ENCODE measurements at regions not wholly inside any gene's neighbourhood (a gene's known extent, or its start where the extent isn't known, plus 50 kb on each side); places are given as distances from the start of the nearest gene placed in this dataset.

DNA sequence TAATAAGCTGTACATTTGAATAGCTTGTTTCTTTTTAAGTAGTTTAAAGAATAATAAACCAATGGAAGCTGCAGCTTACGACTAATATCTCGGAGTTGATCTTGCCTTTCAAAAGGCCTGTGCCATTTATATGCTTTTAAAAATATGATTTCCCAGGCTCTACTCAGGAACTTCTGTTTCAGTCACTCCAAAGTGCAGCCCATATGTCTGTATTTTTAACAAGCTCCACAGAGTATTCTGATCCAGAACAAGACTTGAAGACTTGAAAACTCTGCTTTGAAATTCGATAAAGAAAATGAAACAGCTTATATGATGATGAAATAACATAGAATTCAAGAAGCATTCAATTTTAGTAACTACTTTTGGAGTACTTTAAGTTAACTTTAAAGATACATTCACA lies 79.1 kb upstream of the PLPPR4 start:
- TF ChIP-seq EZH2 (optimal IDR thresholded peaks at IDR 0.05; ENCODE audit: low read depth, low read length): no peak
- TF ChIP-seq, protein P1, sequence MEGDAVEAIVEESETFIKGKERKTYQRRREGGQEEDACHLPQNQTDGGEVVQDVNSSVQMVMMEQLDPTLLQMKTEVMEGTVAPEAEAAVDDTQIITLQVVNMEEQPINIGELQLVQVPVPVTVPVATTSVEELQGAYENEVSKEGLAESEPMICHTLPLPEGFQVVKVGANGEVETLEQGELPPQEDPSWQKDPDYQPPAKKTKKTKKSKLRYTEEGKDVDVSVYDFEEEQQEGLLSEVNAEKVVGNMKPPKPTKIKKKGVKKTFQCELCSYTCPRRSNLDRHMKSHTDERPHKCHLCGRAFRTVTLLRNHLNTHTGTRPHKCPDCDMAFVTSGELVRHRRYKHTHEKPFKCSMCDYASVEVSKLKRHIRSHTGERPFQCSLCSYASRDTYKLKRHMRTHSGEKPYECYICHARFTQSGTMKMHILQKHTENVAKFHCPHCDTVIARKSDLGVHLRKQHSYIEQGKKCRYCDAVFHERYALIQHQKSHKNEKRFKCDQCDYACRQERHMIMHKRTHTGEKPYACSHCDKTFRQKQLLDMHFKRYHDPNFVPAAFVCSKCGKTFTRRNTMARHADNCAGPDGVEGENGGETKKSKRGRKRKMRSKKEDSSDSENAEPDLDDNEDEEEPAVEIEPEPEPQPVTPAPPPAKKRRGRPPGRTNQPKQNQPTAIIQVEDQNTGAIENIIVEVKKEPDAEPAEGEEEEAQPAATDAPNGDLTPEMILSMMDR (IDR thresholded peaks at IDR 0.05; ENCODE audit: low read length): no peak
- no peak for TF ChIP-seq EZH2phosphoT487 (IDR thresholded peaks at IDR 0.05; ENCODE audit: low read length)
- Histone ChIP-seq H3K9me2 (replicated peaks; ENCODE audit: insufficient read depth, low read length) (no peaks in the 10 kb centered on the region), H3K4me2 (ENCODE audit: low read depth, low read length) (no peak overlapping the region), H3K36me3 (replicated peaks; ENCODE audit: insufficient read depth, low read length) (no peaks in the 10 kb centered on the region), H3K79me2 (ENCODE audit: low read length) (no peaks in the 10 kb centered on the region), H2AFZ (ENCODE audit: low read length) (no peak overlapping the region), H3K9me3 (replicated peaks; ENCODE audit: insufficient read depth, low read length) (no peaks in the 10 kb centered on the region), H4K20me1 (ENCODE audit: insufficient read depth, low read length) (no peaks in the 10 kb centered on the region), H3F3A (ENCODE audit: insufficient read depth, low read length) (no peaks in the 10 kb centered on the region), H3K27ac (ENCODE audit: low read length) (no peak overlapping the region), H3K9ac (ENCODE audit: low read length) (no peak overlapping the region), H3K4me3 (ENCODE audit: low read length) (no peak overlapping the region), H3K27me3 (replicated peaks; ENCODE audit: insufficient read depth, low read length) (no peaks in the 10 kb centered on the region), H3K4me1 (ENCODE audit: low read length) (no peaks in the 10 kb centered on the region)
- DNase-seq: no peak

DNA sequence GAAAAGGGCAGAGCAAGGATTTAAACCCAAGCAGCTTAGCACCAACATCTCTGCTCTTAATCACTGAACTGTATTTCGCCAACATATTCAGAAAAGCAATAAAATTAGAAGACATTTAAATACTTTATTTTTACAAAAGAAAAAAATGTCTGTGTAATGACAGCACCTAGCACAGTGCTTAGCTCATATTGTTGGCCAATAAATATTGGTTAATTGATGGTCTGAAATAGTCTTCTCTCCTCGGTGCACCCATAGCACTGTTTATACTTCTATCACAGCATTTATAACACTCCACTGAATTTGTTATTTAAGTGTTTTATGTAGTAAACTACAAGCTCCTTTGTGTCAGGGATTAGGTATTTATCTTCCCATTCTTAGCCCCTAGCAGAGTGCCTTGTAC lies 70.9 kb upstream of the PLPPR4 start:
- Histone ChIP-seq H3K4me3 (ENCODE audit: low read length) (no peak overlapping the region), H3K9me3 (replicated peaks; ENCODE audit: insufficient read depth, low read length) (no peaks in the 10 kb centered on the region), H3K27ac (ENCODE audit: low read length) (no peak overlapping the region), H3K36me3 (replicated peaks; ENCODE audit: insufficient read depth, low read length) (no peaks in the 10 kb centered on the region), H3K9ac (ENCODE audit: low read length) (no peak overlapping the region), H3K9me2 (replicated peaks; ENCODE audit: insufficient read depth, low read length) (no peaks in the 10 kb centered on the region), H2AFZ (ENCODE audit: low read length) (no peak overlapping the region), H4K20me1 (ENCODE audit: insufficient read depth, low read length) (no peaks in the 10 kb centered on the region), H3K27me3 (replicated peaks; ENCODE audit: insufficient read depth, low read length) (no peaks in the 10 kb centered on the region), H3K4me1 (ENCODE audit: low read length) (no peaks in the 10 kb centered on the region), H3K79me2 (ENCODE audit: low read length) (no peaks in the 10 kb centered on the region), H3F3A (ENCODE audit: insufficient read depth, low read length) (no peaks in the 10 kb centered on the region), H3K4me2 (ENCODE audit: low read depth, low read length) (no peak overlapping the region)
- TF ChIP-seq EZH2 (optimal IDR thresholded peaks at IDR 0.05; ENCODE audit: low read depth, low read length) (no peak), EZH2phosphoT487 (IDR thresholded peaks at IDR 0.05; ENCODE audit: low read length) (no peak)
- TF ChIP-seq, protein P1 (IDR thresholded peaks at IDR 0.05; ENCODE audit: low read length): no peak
- DNase-seq: no peak

DNA sequence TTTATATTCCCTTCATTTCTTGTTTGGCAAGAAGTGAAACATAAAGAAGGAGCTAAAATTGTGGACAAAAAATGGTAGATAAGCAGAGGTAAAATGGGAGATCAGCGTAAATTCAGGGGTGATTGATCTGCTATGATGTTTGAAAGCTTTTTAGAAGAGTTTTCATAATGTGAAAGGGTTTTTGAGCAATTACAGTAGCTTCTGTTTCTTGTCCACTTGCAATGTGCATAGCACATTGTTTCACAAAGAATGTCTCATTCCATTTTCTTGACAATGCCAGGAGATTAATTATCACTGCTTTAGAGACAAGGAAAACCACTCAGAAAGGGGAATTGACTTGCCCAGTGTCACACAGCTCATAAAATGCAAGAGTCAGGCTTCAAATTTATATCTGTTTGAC lies 65.9 kb upstream of the PLPPR4 start:
- H2AFZ ChIP-seq (ENCODE audit: low read length): no peak overlapping the region
- H3K79me2 ChIP-seq (ENCODE audit: low read length): no peaks in the 10 kb centered on the region
- H4K20me1 ChIP-seq (ENCODE audit: insufficient read depth, low read length): no peaks in the 10 kb centered on the region
- H3K9me2 ChIP-seq (replicated peaks; ENCODE audit: insufficient read depth, low read length): no peaks in the 10 kb centered on the region
- TF ChIP-seq EZH2phosphoT487 (IDR thresholded peaks at IDR 0.05; ENCODE audit: low read length): no peak
- no peak for TF ChIP-seq EZH2 (optimal IDR thresholded peaks at IDR 0.05; ENCODE audit: low read depth, low read length)
- TF ChIP-seq, protein P1 (IDR thresholded peaks at IDR 0.05; ENCODE audit: low read length): no peak
- H3K4me3 ChIP-seq (ENCODE audit: low read length): no peak overlapping the region
- H3K9ac ChIP-seq (ENCODE audit: low read length): no peak overlapping the region
- DNase-seq: no peak
- no peaks in the 10 kb centered on the region for H3K4me1 ChIP-seq (ENCODE audit: low read length)
- no peak overlapping the region for H3K27ac ChIP-seq (ENCODE audit: low read length)
- no peak overlapping the region for H3K4me2 ChIP-seq (ENCODE audit: low read depth, low read length)
- H3K9me3 ChIP-seq (replicated peaks; ENCODE audit: insufficient read depth, low read length): no peaks in the 10 kb centered on the region
- no peaks in the 10 kb centered on the region for H3K36me3 ChIP-seq (replicated peaks; ENCODE audit: insufficient read depth, low read length)
- H3F3A ChIP-seq (ENCODE audit: insufficient read depth, low read length): no peaks in the 10 kb centered on the region
- no peaks in the 10 kb centered on the region for H3K27me3 ChIP-seq (replicated peaks; ENCODE audit: insufficient read depth, low read length)

All from MM.1S (cell line).